Activated B cell treated with CpG ODN at 0.5 μM for 24 hours (primary cell): ENCODE measurements at regions not wholly inside any gene's neighbourhood (a gene's known extent, or its start where the extent isn't known, plus 50 kb on each side); places are given as distances from the start of the nearest gene placed in this dataset.

Experiments
- ATAC-seq: fragments of 200-7000 bp; cut with Tn5 transposase; one replicate; pipeline ENCODE4 v1.10.0; 2021; ENCODE audit warnings: low read depth, mild to moderate bottlenecking, moderate library complexity
- CTCF ChIA-PET: fragments of 350-600 bp; sonication (Branson Sonifier 250); formaldehyde crosslinking; loops from one replicate; lab custom pipeline; 2021; ENCODE audit warnings: antibody characterized with exemption; lab: Charles Lee
- POLR2A ChIA-PET: fragments of 350-600 bp; sonication (Branson Sonifier 250); formaldehyde crosslinking; loops from one replicate; lab custom pipeline; 2021; ENCODE audit warnings: antibody characterized with exemption; lab: Charles Lee
- DNase-seq: peaks from one replicate; pipeline ENCODE4 v3.0.0; 2022
- H3K27ac Mint-ChIP-seq: one replicate; pipeline ENCODE4 v1.8.0; 2020; ENCODE audit warnings: mixed read lengths
- H3K27me3 Mint-ChIP-seq: one replicate; pipeline ENCODE4 v1.8.0; 2021; ENCODE audit warnings: mixed read lengths
- H3K36me3 Mint-ChIP-seq: one replicate; pipeline ENCODE4 v1.8.0; 2021; ENCODE audit warnings: low read depth, mixed read lengths
- H3K4me1 Mint-ChIP-seq: one replicate; pipeline ENCODE4 v1.8.0; 2021; ENCODE audit warnings: mixed read lengths
- H3K4me3 Mint-ChIP-seq: one replicate; pipeline ENCODE4 v1.8.0; 2020; ENCODE audit warnings: mild to moderate bottlenecking, mixed read lengths
- H3K9me3 Mint-ChIP-seq: one replicate; pipeline ENCODE4 v1.8.0; 2020; ENCODE audit warnings: mixed read lengths
- CTCF ChIP-seq: fragments of 200-600 bp; IDR thresholded peaks from one replicate; pipeline ENCODE4 v1.8.0; 2022; ENCODE audit warnings: antibody characterized with exemption, mild to moderate bottlenecking
- intact Hi-C: fragments of 100-400 bp; cut with micrococcal nuclease; formaldehyde crosslinking; loops from one replicate; pipeline ENCODE4 v1.15.1; 2024

GRCh38 chr7:121810831-121811672 lies 61.9 kb upstream of the PTPRZ1 start:
- Mint-ChIP-seq H3K27me3 (no peaks in the 10 kb centered on the region), H3K4me1 (no peaks in the 10 kb centered on the region), H3K4me3 (no peak overlapping the region), H3K36me3 (no peaks in the 10 kb centered on the region), H3K27ac (no peak overlapping the region), H3K9me3 (peaks cover 11% of the 10 kb centered on the region)
- CTCF ChIA-PET, result no interaction called here
- intact Hi-C loops, result no loop called here
- TF ChIP-seq CTCF, result no peak
- no peak for ATAC-seq
- DNase-seq, result no peak
- POLR2A ChIA-PET, result no interaction called here

DNA sequence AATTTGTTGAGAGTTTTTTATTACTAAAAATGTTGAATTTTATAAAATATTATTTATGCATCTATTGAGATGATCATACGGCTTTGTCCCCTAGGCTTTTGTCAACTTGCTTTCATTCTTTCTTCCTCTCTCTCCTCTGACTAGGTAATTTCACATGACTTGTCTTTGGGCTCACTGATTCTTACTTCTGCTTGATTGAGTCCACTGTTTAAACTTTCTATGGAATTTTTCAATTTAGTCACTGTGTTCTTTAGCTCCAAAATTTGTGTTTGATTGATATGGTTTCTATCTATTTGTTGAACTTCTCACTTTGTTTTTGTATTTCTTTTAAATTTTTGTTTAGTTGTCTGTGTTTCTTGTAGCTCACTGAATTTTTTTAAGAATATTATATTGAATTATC lies 65.9 kb upstream of the PTPRZ1 start:
- ChIA-PET POLR2A (no interaction called here), CTCF (no interaction called here)
- ATAC-seq (no peak), DNase-seq (no peak)
- Mint-ChIP-seq H3K9me3 (peaks cover 7% of the 10 kb centered on the region), H3K36me3 (no peaks in the 10 kb centered on the region), H3K4me3 (no peak overlapping the region), H3K27me3 (no peaks in the 10 kb centered on the region), H3K27ac (no peak overlapping the region), H3K4me1 (no peaks in the 10 kb centered on the region)
- no peak for TF ChIP-seq CTCF
- intact Hi-C loops, result no loop called here

- POLR2A ChIA-PET, result no interaction called here
- CTCF ChIA-PET, result no interaction called here
- no peak for TF ChIP-seq CTCF
- ATAC-seq (no peak), DNase-seq (no peak)
- peaks cover 7% of the 10 kb centered on the region for H3K9me3 Mint-ChIP-seq
- no peaks in the 10 kb centered on the region for H3K27me3 Mint-ChIP-seq
- no peaks in the 10 kb centered on the region for H3K36me3 Mint-ChIP-seq
- H3K27ac Mint-ChIP-seq, result no peak overlapping the region
- no peak overlapping the region for H3K4me3 Mint-ChIP-seq
- intact Hi-C loops, result no loop called here
- no peaks in the 10 kb centered on the region for H3K4me1 Mint-ChIP-seq
Measured at GRCh38 chr7:121803039-121803438, 69.9 kb upstream of the PTPRZ1 start.

- DNase-seq, result no peak
- no peaks in the 10 kb centered on the region for H3K9me3 Mint-ChIP-seq
- no peak overlapping the region for H3K4me3 Mint-ChIP-seq
- intact Hi-C loops, result no loop called here
- ChIA-PET CTCF (no interaction called here), POLR2A (no interaction called here)
- H3K27me3 Mint-ChIP-seq, result no peaks in the 10 kb centered on the region
- H3K27ac Mint-ChIP-seq, result no peak overlapping the region
- no peak for ATAC-seq
- no peaks in the 10 kb centered on the region for H3K4me1 Mint-ChIP-seq
- no peaks in the 10 kb centered on the region for H3K36me3 Mint-ChIP-seq
- no peak for TF ChIP-seq CTCF
Measured at GRCh38 chr7:121800916-121801675, 71.9 kb upstream of the PTPRZ1 start.

DNA sequence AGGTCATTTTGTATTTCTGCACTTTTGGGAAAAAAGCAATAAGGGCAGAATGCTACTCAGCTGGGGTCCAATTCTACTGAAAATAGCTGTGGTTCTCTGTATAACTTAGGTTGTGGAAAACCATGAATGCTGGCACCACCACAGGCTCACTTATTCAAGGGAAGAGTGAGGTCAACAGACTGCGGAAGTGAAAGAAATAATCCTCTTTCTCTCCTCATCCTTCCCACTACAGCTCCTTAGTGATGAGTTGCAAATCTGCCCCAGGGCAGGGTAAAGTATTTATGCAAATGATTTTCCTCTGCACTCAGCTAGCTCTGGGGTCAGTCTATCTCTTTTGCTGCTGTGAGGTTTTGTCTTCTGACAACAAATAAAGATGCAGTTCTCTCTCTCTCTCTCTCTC lies 74.1 kb upstream of the PTPRZ1 start:
- DNase-seq (no peak), ATAC-seq (no peak)
- no peaks in the 10 kb centered on the region for H3K27me3 Mint-ChIP-seq
- no peak for TF ChIP-seq CTCF
- intact Hi-C loops, result no loop called here
- H3K36me3 Mint-ChIP-seq, result no peaks in the 10 kb centered on the region
- H3K9me3 Mint-ChIP-seq, result peaks cover 2% of the 10 kb centered on the region
- H3K4me3 Mint-ChIP-seq, result no peak overlapping the region
- no peak overlapping the region for H3K27ac Mint-ChIP-seq
- H3K4me1 Mint-ChIP-seq, result no peaks in the 10 kb centered on the region
- CTCF ChIA-PET, result no interaction called here
- POLR2A ChIA-PET, result no interaction called here
